SK-N-SH treated with all-trans-retinoic acid at 6 μM for 48 hours (cell line): ENCODE measurements at regions not wholly inside any gene's neighbourhood (a gene's known extent, or its start where the extent isn't known, plus 50 kb on each side); places are given as distances from the start of the nearest gene placed in this dataset.

Experiments used
- GLIS3 ChIP-seq: fragments of 250-450 bp; sonication (Bioruptor Pico); IDR thresholded peaks from 2 replicates; pipeline ENCODE4 v1.5.0; 2020; ENCODE audit warnings: mild to moderate bottlenecking, moderate library complexity
- RARB ChIP-seq: fragments of 250-450 bp; sonication (Bioruptor Pico); IDR thresholded peaks from 2 replicates; pipeline ENCODE4 v1.8.0; 2021; ENCODE audit warnings: mild to moderate bottlenecking, moderate library complexity
- TOX ChIP-seq: fragments of 250-450 bp; sonication (Bioruptor Pico); IDR thresholded peaks from 2 replicates; pipeline ENCODE4 v1.8.0; 2021; ENCODE audit warnings: mild to moderate bottlenecking, moderate library complexity, borderline replicate concordance
- ZFP30 ChIP-seq: fragments of 450-650 bp; formaldehyde crosslinking; IDR thresholded peaks from 2 replicates; pipeline ENCODE4 v1.5.0; 2022; ENCODE audit warnings: mild to moderate bottlenecking, moderate library complexity
- ZNF70 ChIP-seq: fragments of 450-650 bp; formaldehyde crosslinking; IDR thresholded peaks from 2 replicates; pipeline ENCODE4 v1.5.0; 2020; ENCODE audit warnings: mild to moderate bottlenecking, moderate library complexity
- ZNF8 ChIP-seq: fragments of 450-650 bp; formaldehyde crosslinking; IDR thresholded peaks from 2 replicates; pipeline ENCODE4 v1.5.0; 2020; ENCODE audit warnings: mild to moderate bottlenecking, moderate library complexity
- TF ChIP-seq, protein P1 (sequence below): fragments of 250-450 bp; sonication (Bioruptor Pico); IDR thresholded peaks from 2 replicates; pipeline ENCODE4 v1.8.0; 2021; ENCODE audit warnings: low read depth, mild to moderate bottlenecking, moderate library complexity, borderline replicate concordance

DNA sequence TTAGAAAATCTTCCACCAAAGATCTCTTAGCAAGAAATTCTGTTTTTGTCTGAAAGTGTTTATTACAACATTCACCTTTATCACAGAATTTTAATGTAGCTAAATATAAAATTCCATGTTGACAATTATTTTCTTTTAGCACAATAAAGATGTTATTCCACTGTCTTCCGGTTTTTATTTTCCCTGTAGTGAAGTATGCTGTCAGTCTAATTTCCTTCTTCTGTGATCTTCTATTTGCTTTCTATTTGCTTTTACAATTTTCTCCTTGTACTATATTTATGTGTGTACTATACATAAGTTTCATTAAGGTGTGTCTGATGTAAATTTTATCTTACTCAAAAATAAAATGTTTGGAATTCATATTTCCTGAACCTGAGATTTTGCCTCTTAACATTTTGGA lies 117.5 kb upstream of the PPP2R3A start:
- TF ChIP-seq ZFP30 (CRISPR knock-in tag) (no peak), ZNF8 (CRISPR knock-in tag) (no peak), TOX (CRISPR knock-in tag) (no peak), GLIS3 (CRISPR knock-in tag) (no peak), RARB (no peak), ZNF70 (no peak)
- TF ChIP-seq, protein P1, sequence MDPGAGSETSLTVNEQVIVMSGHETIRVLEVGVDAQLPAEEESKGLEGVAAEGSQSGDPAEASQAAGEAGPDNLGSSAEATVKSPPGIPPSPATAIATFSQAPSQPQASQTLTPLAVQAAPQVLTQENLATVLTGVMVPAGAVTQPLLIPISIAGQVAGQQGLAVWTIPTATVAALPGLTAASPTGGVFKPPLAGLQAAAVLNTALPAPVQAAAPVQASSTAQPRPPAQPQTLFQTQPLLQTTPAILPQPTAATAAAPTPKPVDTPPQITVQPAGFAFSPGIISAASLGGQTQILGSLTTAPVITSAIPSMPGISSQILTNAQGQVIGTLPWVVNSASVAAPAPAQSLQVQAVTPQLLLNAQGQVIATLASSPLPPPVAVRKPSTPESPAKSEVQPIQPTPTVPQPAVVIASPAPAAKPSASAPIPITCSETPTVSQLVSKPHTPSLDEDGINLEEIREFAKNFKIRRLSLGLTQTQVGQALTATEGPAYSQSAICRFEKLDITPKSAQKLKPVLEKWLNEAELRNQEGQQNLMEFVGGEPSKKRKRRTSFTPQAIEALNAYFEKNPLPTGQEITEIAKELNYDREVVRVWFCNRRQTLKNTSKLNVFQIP, result no peak
